Ascending aorta (tissue), 2 donors: ENCODE measurements at regions not wholly inside any gene's neighbourhood (a gene's known extent, or its start where the extent isn't known, plus 50 kb on each side); places are given as distances from the start of the nearest gene placed in this dataset.

Experiments used
- DNase-seq, 2 donors: peaks; one replicate each; pipeline ENCODE4 v3.0.0-alpha.2; 2019; ENCODE audit warnings: low spot score in 2 of 2
- H3K27ac ChIP-seq, 2 donors: fragments of 200-600 bp; sonication (generic); one replicate each; pipeline ENCODE4 v1.5.1; 2016 to 2017; ENCODE audit warnings: mild to moderate bottlenecking in 1 of 2
- H3K27me3 ChIP-seq: fragments of 200-600 bp; sonication (generic); one replicate; pipeline ENCODE4 v1.5.1; 2017
- H3K36me3 ChIP-seq, 2 donors: fragments of 200-600 bp; sonication (generic); one replicate each; pipeline ENCODE4 v1.5.1; 2016
- H3K4me1 ChIP-seq, 2 donors: fragments of 200-600 bp; sonication (generic); one replicate each; pipeline ENCODE4 v1.5.1; 2016 to 2017; ENCODE audit warnings: mild to moderate bottlenecking in 1 of 2
- H3K4me3 ChIP-seq, 2 donors: fragments of 200-600 bp; sonication (generic); one replicate each; pipeline ENCODE4 v1.5.1; 2016 to 2017; ENCODE audit warnings: mild to moderate bottlenecking in 1 of 2
- H3K9me3 ChIP-seq, 2 donors: fragments of 200-600 bp; sonication (generic); one replicate each; pipeline ENCODE4 v1.5.1; 2016
- intact Hi-C: fragments of 100-400 bp; cut with DNase I; formaldehyde crosslinking; loops from one replicate; pipeline ENCODE4 v1.15.1; 2023
- TF ChIP-seq, protein P1 (sequence below), 3 experiments: fragments of 200-600 bp in 2 of 3; fragments of 450-650 bp in 1 of 3; sonication (generic) in 2 of 3; IDR thresholded peaks; one replicate each; pipeline ENCODE4 v1.5.1; 2016 to 2019; ENCODE audit warnings: antibody characterized with exemption in 3 of 3, mild to moderate bottlenecking in 1 of 3, moderate library complexity in 1 of 3

DNA sequence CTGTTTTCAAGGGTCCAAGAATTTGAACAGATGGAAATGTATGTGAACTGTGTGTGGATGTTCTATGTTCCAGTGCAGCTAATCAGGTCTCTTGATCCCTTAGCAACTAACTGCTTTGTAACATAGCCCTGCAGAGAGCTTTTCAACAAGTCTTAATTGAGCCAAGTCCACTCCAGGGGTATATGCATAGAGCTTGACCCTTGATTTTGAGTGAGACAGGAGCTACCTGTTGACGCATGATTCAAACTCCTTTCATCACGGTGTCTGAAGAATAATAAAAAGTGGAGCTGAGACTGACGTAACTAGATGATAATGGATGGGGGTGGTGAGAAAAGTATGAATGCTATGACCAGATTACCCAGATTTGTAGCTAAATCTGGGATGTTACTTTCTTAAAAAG, 93.3 kb upstream of the CCDC54 start:
- TF ChIP-seq, protein P1, sequence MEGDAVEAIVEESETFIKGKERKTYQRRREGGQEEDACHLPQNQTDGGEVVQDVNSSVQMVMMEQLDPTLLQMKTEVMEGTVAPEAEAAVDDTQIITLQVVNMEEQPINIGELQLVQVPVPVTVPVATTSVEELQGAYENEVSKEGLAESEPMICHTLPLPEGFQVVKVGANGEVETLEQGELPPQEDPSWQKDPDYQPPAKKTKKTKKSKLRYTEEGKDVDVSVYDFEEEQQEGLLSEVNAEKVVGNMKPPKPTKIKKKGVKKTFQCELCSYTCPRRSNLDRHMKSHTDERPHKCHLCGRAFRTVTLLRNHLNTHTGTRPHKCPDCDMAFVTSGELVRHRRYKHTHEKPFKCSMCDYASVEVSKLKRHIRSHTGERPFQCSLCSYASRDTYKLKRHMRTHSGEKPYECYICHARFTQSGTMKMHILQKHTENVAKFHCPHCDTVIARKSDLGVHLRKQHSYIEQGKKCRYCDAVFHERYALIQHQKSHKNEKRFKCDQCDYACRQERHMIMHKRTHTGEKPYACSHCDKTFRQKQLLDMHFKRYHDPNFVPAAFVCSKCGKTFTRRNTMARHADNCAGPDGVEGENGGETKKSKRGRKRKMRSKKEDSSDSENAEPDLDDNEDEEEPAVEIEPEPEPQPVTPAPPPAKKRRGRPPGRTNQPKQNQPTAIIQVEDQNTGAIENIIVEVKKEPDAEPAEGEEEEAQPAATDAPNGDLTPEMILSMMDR (IDR thresholded peaks at IDR 0.05), result no peak
- intact Hi-C loops, result no loop called here
- DNase-seq, result no peak
- Histone ChIP-seq H3K4me3 (no peak overlapping the region), H3K27me3 (no peaks in the 10 kb centered on the region), H3K27ac (no peak overlapping the region), H3K9me3 (no peaks in the 10 kb centered on the region), H3K4me1 (no peaks in the 10 kb centered on the region), H3K36me3 (no peaks in the 10 kb centered on the region)

DNA sequence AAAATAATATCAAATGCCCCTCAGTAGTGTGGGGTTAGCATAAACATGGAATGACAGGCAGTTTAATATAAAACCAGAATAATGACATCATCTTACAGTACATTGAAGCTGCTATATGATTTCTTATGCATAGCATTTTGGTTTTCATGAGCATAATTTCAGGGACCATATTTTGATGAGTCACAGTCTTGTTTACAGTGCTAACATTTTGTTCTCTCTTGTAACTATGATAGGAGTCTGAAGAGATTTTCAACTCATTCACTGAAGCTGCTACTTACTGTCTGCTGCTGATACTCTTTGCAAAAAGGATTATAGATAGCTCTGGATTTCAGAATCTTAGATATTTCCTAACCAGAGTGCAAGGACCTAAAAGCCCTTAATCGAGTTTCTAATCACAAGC, 92.6 kb upstream of the CCDC54 start:
- Histone ChIP-seq H3K36me3 (no peaks in the 10 kb centered on the region), H3K9me3 (peaks cover 0 to 4% of the 10 kb centered on the region in 2 donors), H3K27me3 (no peaks in the 10 kb centered on the region), H3K4me1 (no peaks in the 10 kb centered on the region), H3K4me3 (no peak overlapping the region), H3K27ac (no peak overlapping the region)
- TF ChIP-seq, protein P1 (IDR thresholded peaks at IDR 0.05), result no peak
- DNase-seq, result no peak
- intact Hi-C loops, result no loop called here

DNA sequence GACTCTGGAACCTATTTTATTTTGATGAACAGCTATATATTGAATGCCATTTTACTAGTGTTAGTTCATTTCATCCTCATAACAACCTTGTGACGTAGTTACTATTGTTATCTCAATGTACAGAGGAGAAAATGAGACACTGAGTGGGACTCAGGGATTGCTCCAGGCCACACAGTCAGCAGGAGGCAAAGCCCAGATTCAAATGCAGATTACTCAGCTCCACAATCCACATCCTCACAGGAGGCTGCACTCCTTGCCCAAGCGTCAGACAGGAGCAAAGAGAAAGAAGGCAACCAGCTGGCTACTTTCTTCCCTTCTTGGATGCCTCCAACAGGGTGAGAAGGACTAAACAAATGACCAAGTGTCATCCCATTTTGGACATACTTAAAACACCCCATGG, 92.0 kb upstream of the CCDC54 start:
- Histone ChIP-seq H3K27me3 (no peaks in the 10 kb centered on the region), H3K9me3 (peaks cover 0 to 9% of the 10 kb centered on the region in 2 donors), H3K27ac (no peak overlapping the region), H3K4me1 (no peaks in the 10 kb centered on the region), H3K4me3 (no peak overlapping the region), H3K36me3 (no peaks in the 10 kb centered on the region)
- intact Hi-C loops, result no loop called here
- DNase-seq, result no peak
- TF ChIP-seq, protein P1 (IDR thresholded peaks at IDR 0.05), result no peak

DNA sequence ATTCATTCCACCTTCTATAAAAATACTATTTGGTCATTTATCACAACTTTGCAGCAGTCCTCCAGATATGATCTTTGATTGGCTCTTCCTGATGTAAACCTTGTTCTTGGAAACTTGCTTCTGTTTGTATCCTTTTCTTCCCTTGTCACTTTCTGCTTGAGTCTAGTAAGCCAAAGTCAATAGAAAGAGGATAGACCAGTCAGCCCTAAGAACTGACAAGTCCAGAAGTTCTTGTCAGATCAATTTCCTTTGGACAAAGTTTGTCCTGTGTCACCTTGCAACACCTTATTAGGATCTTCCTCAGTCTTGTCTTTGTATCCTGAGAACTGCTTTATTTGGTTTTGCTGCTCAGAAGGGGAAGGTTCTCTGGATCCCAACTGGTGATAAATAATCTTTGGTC, 87.9 kb upstream of the CCDC54 start:
- no peak overlapping the region for H3K27ac ChIP-seq
- no peaks in the 10 kb centered on the region for H3K36me3 ChIP-seq
- H3K4me3 ChIP-seq, result no peak overlapping the region
- no peaks in the 10 kb centered on the region for H3K4me1 ChIP-seq
- H3K9me3 ChIP-seq, result peaks cover 0 to 17% of the 10 kb centered on the region in 2 donors
- TF ChIP-seq, protein P1 (IDR thresholded peaks at IDR 0.05), result no peak
- H3K27me3 ChIP-seq, result no peaks in the 10 kb centered on the region
- intact Hi-C loops, result no loop called here
- DNase-seq, result no peak

DNA sequence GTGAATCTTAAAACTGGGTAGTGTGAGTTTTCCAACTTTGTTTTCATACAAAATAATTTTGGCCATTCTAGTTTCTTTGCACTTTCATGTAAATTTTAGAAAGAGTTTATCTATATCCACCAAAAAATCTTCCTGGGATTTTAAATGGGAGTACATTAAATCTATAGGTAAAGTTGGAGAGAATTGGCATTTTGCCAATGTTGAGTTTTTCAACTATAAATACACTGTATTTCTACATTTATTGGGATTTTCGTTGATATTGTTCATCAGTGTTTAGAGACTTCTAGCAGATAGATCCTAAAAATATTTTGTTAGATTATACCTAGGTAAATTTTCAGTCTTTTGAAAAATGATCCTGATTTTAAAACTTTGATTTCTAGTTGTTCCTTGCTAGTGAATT, 83.1 kb upstream of the CCDC54 start:
- no peak for DNase-seq
- no peak overlapping the region for H3K27ac ChIP-seq
- H3K9me3 ChIP-seq, result peaks cover 0 to 28% of the 10 kb centered on the region in 2 donors
- H3K4me3 ChIP-seq, result no peak overlapping the region
- H3K27me3 ChIP-seq, result no peaks in the 10 kb centered on the region
- intact Hi-C loops, result no loop called here
- TF ChIP-seq, protein P1 (IDR thresholded peaks at IDR 0.05), result no peak
- H3K4me1 ChIP-seq, result no peaks in the 10 kb centered on the region
- H3K36me3 ChIP-seq, result no peaks in the 10 kb centered on the region

DNA sequence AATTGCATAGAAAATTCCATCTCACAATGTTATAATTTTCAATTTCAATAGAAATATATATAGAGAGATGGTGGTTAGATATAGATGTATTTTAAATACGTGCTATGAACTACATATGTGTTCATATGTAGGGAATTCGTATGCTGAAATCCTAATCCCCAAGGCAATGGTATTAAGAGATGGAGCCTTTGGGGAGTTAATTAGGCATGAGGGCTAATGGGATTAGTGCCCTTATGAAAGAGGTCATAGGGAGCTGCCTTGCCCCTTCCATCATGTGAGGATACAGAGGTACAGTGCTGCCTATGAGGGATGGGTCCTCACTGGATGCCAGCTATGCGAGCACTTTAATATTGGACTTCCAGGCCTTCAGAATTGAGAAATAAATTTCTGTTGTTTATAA, 79.6 kb upstream of the CCDC54 start:
- intact Hi-C loops, result no loop called here
- Histone ChIP-seq H3K9me3 (peaks cover 0 to 11% of the 10 kb centered on the region in 2 donors), H3K4me1 (no peaks in the 10 kb centered on the region)

More for the DNA sequence above, 79.6 kb upstream of the CCDC54 start:
- TF ChIP-seq, protein P1 (IDR thresholded peaks at IDR 0.05), result no peak
- Histone ChIP-seq H3K36me3 (no peaks in the 10 kb centered on the region), H3K27ac (no peak overlapping the region), H3K27me3 (no peaks in the 10 kb centered on the region), H3K4me3 (no peak overlapping the region)
- no peak for DNase-seq
